ENCODE measurements at regions not wholly inside any gene's neighbourhood (a gene's known extent, or its start where the extent isn't known, plus 50 kb on each side); places are given as distances from the start of the nearest gene placed in this dataset.

DNA sequence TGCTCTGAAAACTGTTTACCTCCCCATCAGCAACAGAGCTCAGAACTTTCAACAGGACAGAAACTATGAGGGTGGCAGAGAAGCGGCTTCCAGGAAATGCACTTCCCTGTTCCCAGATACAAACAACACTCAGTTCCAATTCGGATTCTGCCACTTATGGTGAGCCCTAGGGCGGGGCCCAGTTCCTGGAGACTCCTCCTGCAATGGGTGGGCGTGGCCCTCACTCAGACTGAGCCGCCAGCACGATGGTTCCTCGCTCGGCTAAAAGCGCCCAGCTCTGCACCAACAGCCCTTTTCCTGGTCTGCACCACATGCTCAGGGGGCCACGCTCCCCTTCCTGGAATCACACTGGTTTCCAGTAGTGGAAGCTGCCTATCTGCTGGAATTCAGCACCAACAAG lies 314.1 kb downstream of the CTTN start:
- DNase-seq, result no peak

- no peak for DNase-seq
Measured at GRCh38 chr11:70713086-70713835, 314.9 kb downstream of the CTTN start.

DNA sequence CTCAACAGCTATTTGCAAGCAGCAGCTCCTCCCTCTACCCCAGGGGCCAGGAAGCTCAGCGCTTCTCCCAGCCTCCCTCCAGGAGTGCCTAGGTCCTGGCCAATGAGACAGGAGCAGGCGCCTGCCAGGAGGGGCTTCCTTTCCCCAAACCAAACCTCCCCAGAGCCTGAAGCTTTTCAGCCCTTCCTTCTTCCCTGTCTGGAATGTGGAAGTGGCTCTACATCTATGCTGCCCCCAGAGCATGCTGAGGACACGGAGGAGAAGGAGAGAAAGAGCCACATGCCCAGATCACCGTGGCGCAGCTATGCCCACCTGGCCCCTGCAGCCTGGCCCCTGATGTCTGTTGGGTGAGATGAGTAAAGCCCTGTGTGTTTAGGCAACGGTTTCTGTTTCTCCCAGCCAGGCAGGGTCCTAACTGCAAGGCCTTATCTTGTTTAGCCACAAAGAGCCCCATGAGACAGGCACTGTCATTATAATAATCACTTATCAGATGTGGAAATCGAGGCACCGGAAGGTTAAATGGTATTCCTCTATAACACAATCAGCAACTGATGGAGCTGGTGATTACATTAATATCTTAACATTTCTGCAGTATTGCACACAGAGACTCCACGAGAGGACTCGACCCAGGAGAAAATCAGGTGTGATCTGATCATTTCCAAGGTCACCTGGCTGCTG lies 315.8 kb downstream of the CTTN start:
- DNase-seq, result no peak

DNA sequence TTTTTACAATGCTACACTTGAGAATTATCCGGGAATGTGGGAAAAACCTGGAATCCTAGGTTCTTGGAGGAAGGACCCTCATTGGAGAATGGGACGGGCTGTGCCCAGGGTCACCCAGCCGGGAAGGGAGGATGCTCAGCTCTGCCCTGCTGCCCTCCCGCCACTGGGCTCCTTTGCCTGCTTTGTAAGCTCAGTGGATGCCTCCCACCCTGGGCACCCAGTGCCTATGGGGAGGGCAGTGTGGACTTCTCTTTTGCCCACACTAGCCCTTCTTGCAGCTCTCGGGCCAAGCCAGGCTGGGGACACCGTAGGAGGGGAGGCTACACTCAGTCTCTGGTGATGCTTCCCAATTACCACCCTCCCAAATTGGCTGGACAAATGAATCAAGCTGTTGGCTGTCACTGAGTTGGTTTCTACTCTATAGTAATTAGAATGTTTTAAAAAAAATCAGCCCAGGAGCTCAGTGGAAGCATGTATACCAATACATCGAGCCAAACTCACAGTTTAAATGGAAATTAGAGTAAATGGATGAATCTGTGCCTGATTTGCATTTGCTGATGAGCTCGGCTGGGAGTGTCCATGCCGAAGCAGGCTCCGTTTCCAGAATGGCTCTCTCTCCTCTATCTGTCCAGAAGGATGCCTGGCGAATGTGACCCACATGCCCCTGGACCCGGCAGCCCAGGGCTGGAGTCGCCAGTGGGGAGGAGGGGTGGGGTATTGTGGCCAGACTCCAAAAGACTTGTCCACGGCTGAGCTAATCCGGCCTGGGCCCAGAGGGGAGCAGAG lies 317.0 kb downstream of the CTTN start:
- DNase-seq, result no peak

- DNase-seq, result no peak
Measured at GRCh38 chr11:70716216-70716615, 317.9 kb downstream of the CTTN start.

DNA sequence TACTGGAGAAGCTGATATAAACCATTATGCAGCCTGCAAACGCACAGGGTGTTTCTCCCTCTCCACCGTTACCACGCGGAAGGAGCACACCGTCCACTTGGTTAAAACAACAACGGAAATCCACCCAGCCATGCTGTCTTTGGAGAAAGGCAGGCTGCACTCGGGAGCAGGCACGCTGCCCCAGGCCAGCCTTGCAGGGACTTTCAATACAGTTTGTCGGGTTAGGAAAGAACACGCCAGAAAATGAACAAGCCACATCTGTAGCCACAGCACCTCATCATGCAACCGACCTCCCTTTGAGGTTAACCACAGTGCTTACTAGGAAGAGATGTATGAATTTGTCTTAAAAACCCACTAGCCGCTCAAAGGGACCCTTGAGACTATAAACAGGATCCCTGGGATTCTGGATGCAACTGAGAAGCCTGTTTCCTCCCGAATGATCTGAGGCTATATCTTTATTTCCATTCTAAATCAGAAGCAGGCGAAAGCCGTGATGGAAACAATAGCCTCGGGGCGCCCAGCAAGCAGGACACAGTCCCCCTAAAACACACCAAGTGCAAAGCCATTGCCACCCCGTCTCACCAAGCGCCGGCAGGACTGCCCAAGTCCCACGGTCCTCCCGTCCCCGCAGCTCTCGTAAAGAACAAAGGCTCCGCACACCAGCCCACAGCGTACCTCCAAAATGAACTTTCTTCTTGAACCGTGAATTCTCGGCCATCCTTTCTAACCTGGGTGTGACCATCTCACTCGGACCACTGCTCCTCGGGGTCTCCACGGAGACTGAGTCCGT lies 318.9 kb downstream of the CTTN start:
- DNase-seq, result no peak

- no peak for DNase-seq
Measured at GRCh38 chr11:70717936-70718595, 319.7 kb downstream of the CTTN start.

DNA sequence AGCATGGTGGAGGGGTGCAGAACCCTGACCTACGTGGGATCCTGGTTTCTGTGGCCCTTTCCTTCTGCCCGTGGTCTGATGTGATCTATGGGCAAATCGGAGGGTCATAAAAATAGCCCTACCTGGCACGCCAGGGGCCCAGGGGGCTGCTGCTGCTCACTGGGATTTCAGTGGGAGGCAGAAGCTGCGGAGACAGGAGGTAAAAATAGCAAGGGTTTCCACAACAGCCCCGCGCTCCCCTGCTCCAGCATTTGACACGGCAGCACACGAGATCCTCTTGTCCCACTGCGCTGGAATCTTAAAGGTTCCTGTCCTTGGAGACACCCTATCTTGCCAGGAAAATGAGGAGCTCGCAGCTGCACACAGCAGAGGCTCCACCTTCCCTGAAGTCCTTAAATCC lies 321.2 kb downstream of the CTTN start:
- DNase-seq, result no peak

DNA sequence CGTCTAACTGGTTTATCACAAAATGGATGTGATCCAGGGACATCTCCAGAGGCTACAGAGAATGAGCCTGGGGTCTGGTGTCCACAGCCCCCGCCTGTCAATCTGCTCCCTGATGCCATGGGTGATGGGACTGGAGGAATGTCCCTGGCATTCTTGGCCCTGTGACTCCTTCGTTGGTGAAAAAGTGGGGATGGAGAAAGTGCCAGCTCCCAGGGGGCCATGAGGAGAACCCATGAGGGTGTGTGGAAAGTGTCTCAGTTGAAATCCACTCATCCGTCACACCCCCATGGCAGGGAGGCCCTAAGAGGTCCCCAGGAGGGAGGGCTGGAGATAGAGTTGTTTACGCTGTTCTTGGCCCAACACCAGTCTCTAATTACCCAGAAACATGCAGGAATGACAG lies 322.0 kb downstream of the CTTN start:
- DNase-seq, result no peak

DNA sequence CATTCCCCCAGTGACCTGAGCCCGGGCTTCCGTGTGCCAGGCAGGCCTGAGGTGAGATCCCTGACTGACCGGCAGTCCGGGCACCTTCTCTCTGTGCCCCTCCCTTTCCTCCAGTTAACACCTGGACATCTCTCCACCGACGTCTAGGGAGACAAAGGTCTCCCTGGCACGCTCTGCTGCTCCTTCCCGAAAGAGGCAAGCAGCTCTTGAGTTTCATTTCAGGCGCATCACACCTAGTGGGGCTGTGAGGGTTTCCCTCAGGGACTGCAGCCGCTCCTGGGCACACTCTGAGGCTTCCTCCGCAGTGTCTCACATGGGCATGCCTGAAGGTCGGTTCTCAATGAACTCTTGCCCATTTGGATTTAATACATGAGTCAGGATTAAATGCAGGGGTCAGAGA lies 322.7 kb downstream of the CTTN start:
- DNase-seq, result no peak

DNA sequence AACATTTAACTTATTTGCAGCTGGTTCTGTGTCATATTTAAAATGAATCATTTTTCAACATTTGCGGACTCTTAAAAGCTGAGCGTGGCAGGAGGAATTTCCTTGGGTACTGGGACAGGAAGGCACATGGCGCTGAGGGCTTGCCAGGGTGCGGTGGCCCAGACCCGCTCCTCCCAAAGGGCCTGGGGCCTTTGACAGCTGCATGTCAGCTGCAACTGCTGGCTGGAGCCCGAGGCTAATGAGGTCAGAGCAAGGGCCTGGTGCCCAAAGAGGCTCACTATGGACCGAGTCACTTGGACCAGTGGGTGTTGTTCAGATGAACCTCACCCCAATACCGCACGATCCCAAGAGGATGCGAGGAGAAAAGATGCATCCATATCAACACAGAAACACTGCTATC lies 326.9 kb downstream of the CTTN start:
- DNase-seq, result no peak

DNA sequence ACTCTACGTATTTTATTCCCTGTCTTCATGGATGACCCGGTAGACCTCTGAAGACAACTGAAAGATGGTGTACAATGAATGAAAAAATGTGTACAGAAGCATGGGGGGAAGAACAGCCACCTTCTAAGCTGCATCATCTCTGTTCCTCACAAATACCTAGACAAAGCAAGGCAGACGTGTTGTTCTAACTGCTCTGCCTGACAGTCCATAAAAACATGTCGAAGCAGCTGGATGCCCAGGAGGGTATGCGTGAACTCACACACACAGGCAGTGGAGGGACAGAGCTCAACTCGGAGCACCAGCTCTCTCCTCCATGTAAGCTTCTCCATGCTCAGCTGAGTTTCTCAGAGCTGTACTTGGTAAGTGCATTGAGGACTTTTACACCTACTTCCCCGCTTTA lies 327.4 kb downstream of the CTTN start:
- DNase-seq, result no peak

DNA sequence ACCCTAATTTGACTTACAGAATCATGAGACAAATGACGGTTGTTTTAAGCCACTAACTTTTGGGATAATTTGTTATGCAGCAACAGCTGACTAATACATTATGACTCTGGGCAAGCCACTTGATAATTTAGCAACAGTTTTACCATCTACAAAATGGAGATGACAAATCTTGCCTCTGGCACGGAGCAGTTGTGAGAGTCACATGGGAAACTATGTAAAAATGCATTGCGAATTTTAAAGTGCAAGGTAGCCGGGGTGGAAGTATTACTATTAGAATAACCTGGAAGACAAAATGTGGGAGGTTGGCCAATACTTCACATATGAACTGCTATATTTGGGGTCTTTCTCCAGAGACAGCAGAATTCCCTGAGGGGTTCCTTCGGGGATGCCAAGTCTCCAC lies 328.7 kb downstream of the CTTN start:
- DNase-seq, result no peak

DNA sequence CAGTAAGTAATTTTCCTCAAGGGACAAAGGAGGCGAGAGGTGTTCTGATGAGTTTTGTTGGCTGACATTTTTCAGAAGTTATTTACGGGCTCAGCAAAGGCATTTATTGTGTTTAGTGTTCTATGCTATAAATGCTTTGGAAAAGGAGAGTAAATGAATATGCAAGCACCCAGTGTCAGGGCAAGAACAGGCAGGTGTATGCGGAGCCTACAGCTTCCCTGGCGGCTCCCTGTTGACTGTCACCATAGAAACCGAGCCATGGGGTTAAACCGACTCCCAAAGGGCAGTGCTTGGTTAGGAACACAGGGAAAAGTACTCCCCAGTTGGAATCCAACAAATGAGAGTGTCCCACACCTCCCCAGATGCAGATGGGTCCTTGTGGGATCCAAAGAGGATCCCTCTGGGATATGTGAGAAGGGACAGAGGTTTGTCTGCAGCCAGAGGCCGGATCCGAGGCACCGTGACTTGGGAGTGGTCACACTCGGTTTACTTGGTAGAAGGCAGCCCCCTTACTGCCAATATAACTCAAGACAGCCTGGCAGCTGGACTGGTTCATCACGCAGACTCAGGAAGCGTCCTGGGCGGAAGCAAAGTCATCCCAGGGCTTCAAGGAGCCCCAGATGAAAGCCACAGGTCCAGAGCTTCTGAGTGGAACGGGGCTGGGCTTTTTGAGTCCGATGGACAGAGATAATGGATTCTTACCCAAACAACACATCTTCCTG lies 329.7 kb downstream of the CTTN start:
- no peak for DNase-seq

DNA sequence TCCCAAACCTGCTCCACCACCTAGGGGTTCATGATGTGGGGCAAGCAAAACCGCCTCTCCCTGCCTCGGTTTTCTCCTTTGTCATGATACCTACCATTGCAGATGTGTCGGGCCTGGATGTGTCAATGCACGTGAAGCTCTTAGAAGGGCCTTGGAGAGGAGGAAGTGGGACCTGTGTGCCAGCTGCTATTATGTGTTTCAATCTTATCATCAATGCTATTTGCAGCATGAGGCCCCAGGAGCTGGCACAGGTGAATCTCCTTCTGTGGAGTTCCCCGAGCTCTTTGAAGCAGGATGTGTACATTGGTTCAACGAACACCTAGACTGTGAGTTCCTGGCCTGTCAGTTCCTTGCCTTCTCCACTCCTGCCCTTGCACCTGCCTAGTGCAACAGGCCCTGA lies 331.6 kb downstream of the CTTN start:
- no peak for DNase-seq

DNA sequence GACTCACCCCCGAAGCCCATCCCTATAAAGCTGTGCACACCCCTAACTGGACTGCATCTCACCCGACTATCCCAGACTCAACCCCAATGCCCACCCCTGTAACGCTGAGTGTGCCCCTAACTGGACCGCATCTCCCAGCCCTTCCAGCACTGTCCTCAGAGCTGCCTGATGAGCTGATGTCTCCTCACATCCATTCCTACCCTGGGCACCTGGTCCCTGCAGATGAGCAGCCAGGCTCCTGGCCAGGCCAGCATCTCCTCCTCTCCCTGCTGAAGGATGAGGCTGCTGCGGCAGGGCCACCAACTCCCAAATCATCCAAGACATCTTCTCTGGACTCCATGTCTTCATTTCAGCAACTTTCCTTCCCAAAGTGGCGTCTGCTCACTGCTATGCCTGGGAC lies 332.1 kb downstream of the CTTN start:
- DNase-seq, result no peak

- no peak for DNase-seq
Measured at GRCh38 chr11:70731271-70732022, 333.1 kb downstream of the CTTN start.

DNA sequence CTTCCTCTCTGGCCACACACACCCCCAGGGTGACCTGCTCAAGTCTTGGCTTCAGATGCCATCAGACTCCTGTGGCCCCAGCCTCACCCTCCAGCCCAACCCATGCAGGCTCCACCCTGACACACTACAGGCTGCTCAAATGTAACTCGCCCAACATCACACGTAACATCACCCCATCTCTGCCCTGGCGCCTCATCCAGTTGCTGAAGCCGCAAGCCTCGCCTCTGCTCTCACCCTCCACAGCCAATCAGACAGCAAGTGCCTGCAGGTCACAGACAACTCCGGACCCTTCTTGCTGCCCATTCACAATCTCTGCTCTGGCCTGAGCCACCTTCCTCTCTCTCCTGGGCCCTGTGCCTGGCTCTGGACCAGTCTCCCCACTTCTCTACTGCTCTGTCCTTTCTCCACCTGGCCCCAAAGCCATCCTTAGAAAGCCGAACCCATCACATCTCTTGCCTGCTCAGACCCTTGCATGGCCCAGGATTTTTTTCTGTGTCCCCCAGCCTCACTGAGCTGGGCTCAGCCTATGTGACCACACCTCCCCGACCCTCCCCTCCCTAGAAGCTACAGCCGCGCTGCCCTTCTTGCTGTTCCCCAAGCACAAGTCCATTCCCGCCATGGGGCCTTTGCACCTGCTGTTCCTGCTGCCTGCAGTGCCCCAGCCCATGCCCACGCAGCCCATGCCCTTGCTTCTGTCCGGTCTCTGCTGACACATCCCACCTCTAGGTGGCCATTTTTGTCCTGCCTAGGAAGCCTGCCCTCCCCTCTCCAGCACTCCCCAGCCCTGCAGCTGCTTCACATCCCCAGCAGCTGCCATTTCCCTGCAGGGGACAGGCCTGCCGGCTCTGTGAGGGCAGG lies 333.9 kb downstream of the CTTN start:
- no peak for DNase-seq

DNA sequence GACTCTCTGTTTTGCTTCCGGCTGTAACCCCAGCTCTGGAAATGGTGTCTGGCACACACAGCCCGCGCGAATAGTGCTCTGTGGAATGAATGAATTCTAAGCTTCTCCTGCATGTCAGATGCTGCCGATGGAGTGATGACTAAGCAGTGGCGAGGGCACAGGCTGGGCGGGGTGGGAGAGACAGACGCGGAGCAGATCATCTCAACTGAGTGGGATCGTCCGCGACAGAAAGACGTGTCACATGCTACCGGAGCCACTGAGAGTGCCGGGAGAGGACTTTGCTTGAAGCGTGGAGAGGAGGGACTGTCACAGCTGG lies 334.5 kb downstream of the CTTN start:
- DNase-seq, result no peak
